NT2/D1 (cell line): ENCODE measurements at regions not wholly inside any gene's neighbourhood (a gene's known extent, or its start where the extent isn't known, plus 50 kb on each side); places are given as distances from the start of the nearest gene placed in this dataset.

Experiments
- DNase-seq: peaks from one replicate; pipeline ENCODE4 v3.0.0-alpha.2; 2011; ENCODE audit warnings: low read depth, low spot score
- H3K27me3 ChIP-seq: 2 replicates; pipeline ENCODE4 v1.6.0; 2011; ENCODE audit warnings: mild to moderate bottlenecking; ENCODE audit not compliant: insufficient read length, insufficient read depth
- H3K36me3 ChIP-seq: 2 replicates; pipeline ENCODE4 v1.6.1; 2011; ENCODE audit warnings: mild to moderate bottlenecking, low read length, mixed read lengths; ENCODE audit not compliant: insufficient read depth, insufficient read length
- H3K4me1 ChIP-seq: 2 replicates; pipeline ENCODE4 v1.5.1; 2011; ENCODE audit not compliant: insufficient read depth, insufficient read length
- H3K4me3 ChIP-seq: 2 replicates; pipeline ENCODE4 v1.5.1; 2011; ENCODE audit warnings: low read depth; ENCODE audit not compliant: insufficient read length
- H3K9ac ChIP-seq: 2 replicates; pipeline ENCODE4 v1.6.0; 2011; ENCODE audit warnings: low read depth; ENCODE audit not compliant: insufficient read length
- H3K9me3 ChIP-seq: 2 replicates; pipeline ENCODE4 v1.5.1; 2011; ENCODE audit warnings: mild to moderate bottlenecking, low read length; ENCODE audit not compliant: insufficient read depth
- SUZ12 ChIP-seq: IDR thresholded peaks from 2 replicates; pipeline ENCODE4 v1.6.1; 2011; ENCODE audit not compliant: insufficient read length, insufficient read depth; ENCODE audit errors: extremely low read depth
- YY1 ChIP-seq: IDR thresholded peaks from 2 replicates; pipeline ENCODE4 v1.6.1; 2011; ENCODE audit not compliant: insufficient read length, insufficient read depth
- ZNF274 ChIP-seq: IDR thresholded peaks from 2 replicates; pipeline ENCODE4 v1.6.1; 2011; ENCODE audit warnings: mild to moderate bottlenecking, low read depth, low read length

GRCh38 chr12:125269276-125269675, 204.0 kb downstream of the AACS start:
- Histone ChIP-seq H3K9me3 (no peaks in the 10 kb centered on the region), H3K4me1 (peaks cover 4% of the 10 kb centered on the region), H3K4me3 (no peak overlapping the region), H3K27me3 (no peaks in the 10 kb centered on the region), H3K36me3 (no peaks in the 10 kb centered on the region), H3K9ac (no peak overlapping the region)
- no peak for DNase-seq
- TF ChIP-seq ZNF274 (no peak), SUZ12 (no peak), YY1 (no peak)

GRCh38 chr12:125271892-125272291, 206.7 kb downstream of the AACS start:
- no peak overlapping the region for H3K4me3 ChIP-seq
- TF ChIP-seq YY1 (no peak), ZNF274 (no peak), SUZ12 (no peak)
- H3K9ac ChIP-seq, result no peak overlapping the region
- peaks cover 4% of the 10 kb centered on the region for H3K4me1 ChIP-seq
- peaks cover 6% of the 10 kb centered on the region for H3K27me3 ChIP-seq
- DNase-seq, result no peak
- H3K36me3 ChIP-seq, result no peaks in the 10 kb centered on the region
- H3K9me3 ChIP-seq, result no peaks in the 10 kb centered on the region

- DNase-seq, result no peak
- no peaks in the 10 kb centered on the region for H3K9me3 ChIP-seq
- TF ChIP-seq YY1 (no peak), ZNF274 (no peak), SUZ12 (no peak)
Measured at GRCh38 chr12:125272383-125272933, 207.2 kb downstream of the AACS start.

GRCh38 chr12:125276567-125276966, 211.3 kb downstream of the AACS start:
- DNase-seq, result no peak
- peaks cover 24% of the 10 kb centered on the region for H3K27me3 ChIP-seq
- no peaks in the 10 kb centered on the region for H3K36me3 ChIP-seq

More at GRCh38 chr12:125272383-125272933, 207.2 kb downstream of the AACS start:
- Histone ChIP-seq H3K4me3 (no peak overlapping the region), H3K36me3 (no peaks in the 10 kb centered on the region), H3K9ac (peak overlapping the region; percentile 9), H3K27me3 (peaks cover 7% of the 10 kb centered on the region), H3K4me1 (peaks cover 4% of the 10 kb centered on the region)

GRCh38 chr12:125280482-125281377, 215.5 kb downstream of the AACS start:
- Histone ChIP-seq H3K4me1 (peaks cover 3% of the 10 kb centered on the region), H3K9ac (peak overlapping the region; percentile 2), H3K9me3 (no peaks in the 10 kb centered on the region), H3K4me3 (peak overlapping the region; percentile 1), H3K36me3 (no peaks in the 10 kb centered on the region), H3K27me3 (peaks cover 42% of the 10 kb centered on the region)
- TF ChIP-seq YY1 (no peak), SUZ12 (no peak), ZNF274 (no peak)
- peak; percentile 56 for DNase-seq

More at GRCh38 chr12:125276567-125276966, 211.3 kb downstream of the AACS start:
- Histone ChIP-seq H3K4me3 (no peak overlapping the region), H3K9ac (no peak overlapping the region), H3K9me3 (no peaks in the 10 kb centered on the region), H3K4me1 (peaks cover 5% of the 10 kb centered on the region)
- TF ChIP-seq ZNF274 (no peak), SUZ12 (no peak), YY1 (no peak)

GRCh38 chr12:125282921-125283320, 217.7 kb downstream of the AACS start:
- Histone ChIP-seq H3K4me1 (peaks cover 3% of the 10 kb centered on the region), H3K9ac (no peak overlapping the region), H3K36me3 (no peaks in the 10 kb centered on the region), H3K4me3 (no peak overlapping the region), H3K9me3 (no peaks in the 10 kb centered on the region), H3K27me3 (peaks cover 35% of the 10 kb centered on the region)
- TF ChIP-seq YY1 (no peak), SUZ12 (no peak), ZNF274 (no peak)
- no peak for DNase-seq

- Histone ChIP-seq H3K9ac (no peak overlapping the region), H3K9me3 (no peaks in the 10 kb centered on the region), H3K4me1 (peaks cover 3% of the 10 kb centered on the region), H3K27me3 (peaks cover 33% of the 10 kb centered on the region), H3K36me3 (no peaks in the 10 kb centered on the region), H3K4me3 (no peak overlapping the region)
- TF ChIP-seq YY1, result no peak
- no peak for TF ChIP-seq ZNF274
- no peak for DNase-seq
Measured at GRCh38 chr12:125283521-125283920, 218.3 kb downstream of the AACS start.

- peaks cover 3% of the 10 kb centered on the region for H3K4me1 ChIP-seq
- H3K9ac ChIP-seq, result no peak overlapping the region
- no peak for TF ChIP-seq SUZ12
- peaks cover 27% of the 10 kb centered on the region for H3K27me3 ChIP-seq
- no peak overlapping the region for H3K4me3 ChIP-seq
- H3K36me3 ChIP-seq, result no peaks in the 10 kb centered on the region
- no peak for DNase-seq
- H3K9me3 ChIP-seq, result no peaks in the 10 kb centered on the region
Measured at GRCh38 chr12:125284087-125284486, 218.9 kb downstream of the AACS start.
